Bronchial epithelial cell (primary cell): ENCODE measurements at regions not wholly inside any gene's neighbourhood (a gene's known extent, or its start where the extent isn't known, plus 50 kb on each side); places are given as distances from the start of the nearest gene placed in this dataset.

Experiments used
- DNase-seq: peaks from one replicate; pipeline ENCODE4 v3.0.0-alpha.2; 2010; ENCODE audit warnings: low read depth
- FAIRE-seq: peaks from 2 replicates; lab custom pipeline; 2011; peaks lifted over from hg19 to GRCh38; lab: Jason Lieb, UNC
- H3K27me3 ChIP-seq: 2 replicates; pipeline ENCODE4 v1.5.1; 2011; ENCODE audit warnings: low read length; ENCODE audit not compliant: control insufficient read depth, insufficient read depth
- H3K36me3 ChIP-seq: 2 replicates; pipeline ENCODE4 v1.5.1; 2011; ENCODE audit warnings: low read length; ENCODE audit not compliant: control insufficient read depth, insufficient read depth
- H3K4me3 ChIP-seq: 2 replicates; pipeline ENCODE4 v1.5.1; 2011; ENCODE audit warnings: mild to moderate bottlenecking, low read depth, low read length, control low read depth
- CTCF ChIP-seq: IDR thresholded peaks from 2 replicates; pipeline ENCODE4 v1.5.1; 2011; ENCODE audit warnings: mild to moderate bottlenecking, moderate library complexity, low read length, control low read depth, inconsistent platforms; ENCODE audit not compliant: insufficient read depth, severe bottlenecking

GRCh38 chr2:62406573-62407043, 99.4 kb downstream of the TMEM17 start:
- FAIRE-seq (no peak), DNase-seq (no peak)
- H3K36me3 ChIP-seq = no peaks in the 10 kb centered on the region
- H3K4me3 ChIP-seq = no peak overlapping the region
- TF ChIP-seq CTCF = no peak
- H3K27me3 ChIP-seq = no peaks in the 10 kb centered on the region

GRCh38 chr2:62404913-62405312, 101.1 kb downstream of the TMEM17 start:
- TF ChIP-seq CTCF = no peak
- FAIRE-seq = no peak
- Histone ChIP-seq H3K4me3 (no peak overlapping the region), H3K27me3 (no peaks in the 10 kb centered on the region), H3K36me3 (no peaks in the 10 kb centered on the region)
- no peak for DNase-seq

GRCh38 chr2:62402156-62402555, 103.8 kb downstream of the TMEM17 start:
- H3K36me3 ChIP-seq = no peaks in the 10 kb centered on the region
- no peak overlapping the region for H3K4me3 ChIP-seq
- no peak for DNase-seq
- TF ChIP-seq CTCF = no peak
- no peak for FAIRE-seq
- no peaks in the 10 kb centered on the region for H3K27me3 ChIP-seq

GRCh38 chr2:62398356-62398755, 107.6 kb downstream of the TMEM17 start:
- no peak for FAIRE-seq
- DNase-seq = no peak
- TF ChIP-seq CTCF = no peak
- Histone ChIP-seq H3K4me3 (no peak overlapping the region), H3K36me3 (no peaks in the 10 kb centered on the region), H3K27me3 (no peaks in the 10 kb centered on the region)

- no peak overlapping the region for H3K4me3 ChIP-seq
- H3K27me3 ChIP-seq = no peaks in the 10 kb centered on the region
- DNase-seq = no peak
- FAIRE-seq = no peak
- no peaks in the 10 kb centered on the region for H3K36me3 ChIP-seq
- no peak for TF ChIP-seq CTCF
These were observed 109.1 kb downstream of the TMEM17 start for GRCh38 chr2:62396880-62397279.

- TF ChIP-seq CTCF = no peak
- no peaks in the 10 kb centered on the region for H3K36me3 ChIP-seq
- FAIRE-seq (no peak), DNase-seq (no peak)
- no peaks in the 10 kb centered on the region for H3K27me3 ChIP-seq
- H3K4me3 ChIP-seq = no peak overlapping the region
These were observed 112.7 kb downstream of the TMEM17 start for GRCh38 chr2:62393293-62393692.
